Ishikawa (cell line): ENCODE measurements at regions not wholly inside any gene's neighbourhood (a gene's known extent, or its start where the extent isn't known, plus 50 kb on each side); places are given as distances from the start of the nearest gene placed in this dataset.

Source experiments
- EP300 ChIP-seq: IDR thresholded peaks from 2 replicates; pipeline ENCODE4 v1.6.1; 2012; ENCODE audit warnings: borderline replicate concordance
- MAX ChIP-seq: IDR thresholded peaks from 2 replicates; pipeline ENCODE4 v1.6.1; 2012
- REST ChIP-seq: IDR thresholded peaks from 2 replicates; pipeline ENCODE4 v1.6.1; 2012; ENCODE audit warnings: low read depth, mild to moderate bottlenecking
- ZBTB7A ChIP-seq: IDR thresholded peaks from 2 replicates; pipeline ENCODE4 v1.6.1; 2012; ENCODE audit warnings: low read depth

GRCh38 chr2:58401936-58402335 is 160.8 kb upstream of the FANCL start:
- TF ChIP-seq MAX (no peak), EP300 (no peak), ZBTB7A (no peak), REST (no peak)
